ENCODE measurements at regions not wholly inside any gene's neighbourhood (a gene's known extent, or its start where the extent isn't known, plus 50 kb on each side); places are given as distances from the start of the nearest gene placed in this dataset.

- peak; percentile 10 for DNase-seq (ENCODE audit: extremely low spot score)
- TF ChIP-seq CTCF (IDR thresholded peaks at IDR 0.05; ENCODE audit: control extremely low read depth, extremely low read depth, low read depth, missing control alignments): peak; percentile 62
- ChIA-PET CTCF (interaction anchor here (0.6 to 2.0 kb wide), 22 partner anchors 9 to 931 kb away, joined by 3 to 16 read pairs (median 4); no protein-coding TSS in a partner anchor), POLR2A (no interaction called here)
Observed at GRCh38 chr3:104596551-104596950, 770.2 kb upstream of the ALCAM start.

- POLR2A ChIA-PET: no interaction called here
- DNase-seq (ENCODE audit: extremely low spot score): no peak
- CTCF ChIA-PET: interaction anchor here (1.5 to 2.0 kb wide), 2 partner anchors 13 to 79 kb away, joined by 3 to 4 read pairs; no protein-coding TSS in a partner anchor
- TF ChIP-seq CTCF (IDR thresholded peaks at IDR 0.05; ENCODE audit: control extremely low read depth, extremely low read depth, low read depth, missing control alignments): no peak
Observed at GRCh38 chr3:104598848-104599511, 767.7 kb upstream of the ALCAM start.

- CTCF ChIA-PET: interaction anchor here (1.1 to 1.5 kb wide), 3 partner anchors 9 to 719 kb away, joined by 3 to 6 read pairs (median 3); no protein-coding TSS in a partner anchor
- POLR2A ChIA-PET: no interaction called here
- TF ChIP-seq CTCF (IDR thresholded peaks at IDR 0.05; ENCODE audit: control extremely low read depth, extremely low read depth, low read depth, missing control alignments): no peak
- DNase-seq (ENCODE audit: extremely low spot score): no peak
Observed at GRCh38 chr3:104604326-104605010, 762.2 kb upstream of the ALCAM start.

- no peak for TF ChIP-seq CTCF (IDR thresholded peaks at IDR 0.05; ENCODE audit: control extremely low read depth, extremely low read depth, low read depth, missing control alignments)
- CTCF ChIA-PET: interaction anchor here (0.6 to 3.1 kb wide), 3 partner anchors 8 to 14 kb away, joined by 3 to 16 read pairs (median 4); no protein-coding TSS in a partner anchor
- POLR2A ChIA-PET: no interaction called here
- no peak for DNase-seq (ENCODE audit: extremely low spot score)
Observed at GRCh38 chr3:104606812-104607211, 759.9 kb upstream of the ALCAM start.

GRCh38 chr3:104610730-104611652 lies 755.7 kb upstream of the ALCAM start:
- ChIA-PET POLR2A (no interaction called here), CTCF (interaction anchor here (1.0 to 2.7 kb wide), 2 partner anchors 12 to 26 kb away, joined by 3 to 10 read pairs; no protein-coding TSS in a partner anchor)
- TF ChIP-seq CTCF (IDR thresholded peaks at IDR 0.05; ENCODE audit: control extremely low read depth, extremely low read depth, low read depth, missing control alignments): no peak
- DNase-seq (ENCODE audit: extremely low spot score): no peak

GRCh38 chr3:104612218-104612617 lies 754.5 kb upstream of the ALCAM start:
- no peak for DNase-seq (ENCODE audit: extremely low spot score)
- ChIA-PET POLR2A (no interaction called here), CTCF (interaction anchor here (0.8 to 2.7 kb wide), 4 partner anchors 11 to 24 kb away, joined by 3 to 10 read pairs (median 3); no protein-coding TSS in a partner anchor)
- no peak for TF ChIP-seq CTCF (IDR thresholded peaks at IDR 0.05; ENCODE audit: control extremely low read depth, extremely low read depth, low read depth, missing control alignments)

All from GM10248 (cell line).